ENCODE measurements at regions not wholly inside any gene's neighbourhood (a gene's known extent, or its start where the extent isn't known, plus 50 kb on each side); places are given as distances from the start of the nearest gene placed in this dataset.
A peak's percentile ranks its signal among the peaks of the same experiment; 100 is the strongest.

GRCh38 chr4:184952522-184952921 lies 65.8 kb upstream of the HELT start:
- FAIRE-seq (no peak), DNase-seq (ENCODE audit: insufficient read length, low spot score) (no peak)
- no peak for TF ChIP-seq POLR2A (IDR thresholded peaks at IDR 0.05; ENCODE audit: low read depth, low read length)
- TF ChIP-seq SPI1 (IDR thresholded peaks at IDR 0.05; ENCODE audit: low read depth, low read length): no peak
- TF ChIP-seq POLR2AphosphoS5 (IDR thresholded peaks at IDR 0.05; ENCODE audit: low read depth, low read length): no peak
- TF ChIP-seq PAX5 (IDR thresholded peaks at IDR 0.05; ENCODE audit: insufficient read depth, low read length, severe bottlenecking): no peak
- no peak for TF ChIP-seq TAF1 (IDR thresholded peaks at IDR 0.05; ENCODE audit: low read depth, low read length)
- no peak for TF ChIP-seq POU2F2 (IDR thresholded peaks at IDR 0.05; ENCODE audit: low read depth, low read length)

GRCh38 chr4:184953421-184953945 lies 64.8 kb upstream of the HELT start:
- no peak for FAIRE-seq
- no peak for DNase-seq (ENCODE audit: insufficient read length, low spot score)
- no peak for TF ChIP-seq POU2F2 (IDR thresholded peaks at IDR 0.05; ENCODE audit: low read depth, low read length)
- TF ChIP-seq SPI1 (IDR thresholded peaks at IDR 0.05; ENCODE audit: low read depth, low read length): no peak
- no peak for TF ChIP-seq PAX5 (IDR thresholded peaks at IDR 0.05; ENCODE audit: insufficient read depth, low read length, severe bottlenecking)
- no peak for TF ChIP-seq POLR2A (IDR thresholded peaks at IDR 0.05; ENCODE audit: low read depth, low read length)
- no peak for TF ChIP-seq TAF1 (IDR thresholded peaks at IDR 0.05; ENCODE audit: low read depth, low read length)

GRCh38 chr4:184953971-184954370 lies 64.3 kb upstream of the HELT start:
- TF ChIP-seq POLR2AphosphoS5 (IDR thresholded peaks at IDR 0.05; ENCODE audit: low read depth, low read length) (no peak), PAX5 (IDR thresholded peaks at IDR 0.05; ENCODE audit: insufficient read depth, low read length, severe bottlenecking) (no peak), SPI1 (IDR thresholded peaks at IDR 0.05; ENCODE audit: low read depth, low read length) (no peak), POLR2A (IDR thresholded peaks at IDR 0.05; ENCODE audit: low read depth, low read length) (no peak), TAF1 (IDR thresholded peaks at IDR 0.05; ENCODE audit: low read depth, low read length) (no peak), POU2F2 (IDR thresholded peaks at IDR 0.05; ENCODE audit: low read depth, low read length) (no peak)
- FAIRE-seq (no peak), DNase-seq (ENCODE audit: insufficient read length, low spot score) (no peak)

- no peak for FAIRE-seq
- DNase-seq (ENCODE audit: insufficient read length, low spot score): no peak
- no peak for TF ChIP-seq POU2F2 (IDR thresholded peaks at IDR 0.05; ENCODE audit: low read depth, low read length)
- no peak for TF ChIP-seq SPI1 (IDR thresholded peaks at IDR 0.05; ENCODE audit: low read depth, low read length)
- no peak for TF ChIP-seq POLR2AphosphoS5 (IDR thresholded peaks at IDR 0.05; ENCODE audit: low read depth, low read length)
- TF ChIP-seq TAF1 (IDR thresholded peaks at IDR 0.05; ENCODE audit: low read depth, low read length): no peak
These were observed 63.8 kb upstream of the HELT start for GRCh38 chr4:184954482-184954881.

- no peak for TF ChIP-seq POLR2A (IDR thresholded peaks at IDR 0.05; ENCODE audit: low read depth, low read length)
- no peak for TF ChIP-seq SPI1 (IDR thresholded peaks at IDR 0.05; ENCODE audit: low read depth, low read length)
- TF ChIP-seq POLR2AphosphoS5 (IDR thresholded peaks at IDR 0.05; ENCODE audit: low read depth, low read length): no peak
- no peak for TF ChIP-seq PAX5 (IDR thresholded peaks at IDR 0.05; ENCODE audit: insufficient read depth, low read length, severe bottlenecking)
- no peak for TF ChIP-seq POU2F2 (IDR thresholded peaks at IDR 0.05; ENCODE audit: low read depth, low read length)
- FAIRE-seq (no peak), DNase-seq (ENCODE audit: insufficient read length, low spot score) (no peak)
These were observed 63.2 kb upstream of the HELT start for GRCh38 chr4:184955116-184955515.

GRCh38 chr4:184955636-184956035 lies 62.7 kb upstream of the HELT start:
- DNase-seq (ENCODE audit: insufficient read length, low spot score) (peak; percentile 53), FAIRE-seq (peak; percentile 31)
- TF ChIP-seq SPI1 (IDR thresholded peaks at IDR 0.05; ENCODE audit: low read depth, low read length) (no peak), PAX5 (IDR thresholded peaks at IDR 0.05; ENCODE audit: insufficient read depth, low read length, severe bottlenecking) (peak; percentile 77)

- DNase-seq (ENCODE audit: insufficient read length, low spot score) (no peak), FAIRE-seq (no peak)
- TF ChIP-seq SPI1 (IDR thresholded peaks at IDR 0.05; ENCODE audit: low read depth, low read length) (no peak), PAX5 (IDR thresholded peaks at IDR 0.05; ENCODE audit: insufficient read depth, low read length, severe bottlenecking) (no peak), POLR2A (IDR thresholded peaks at IDR 0.05; ENCODE audit: low read depth, low read length) (no peak)
These were observed 60.7 kb upstream of the HELT start for GRCh38 chr4:184957446-184958115.

GRCh38 chr4:184958127-184958922 lies 60.0 kb upstream of the HELT start:
- TF ChIP-seq SPI1 (IDR thresholded peaks at IDR 0.05; ENCODE audit: low read depth, low read length) (no peak), TAF1 (IDR thresholded peaks at IDR 0.05; ENCODE audit: low read depth, low read length) (no peak), PAX5 (IDR thresholded peaks at IDR 0.05; ENCODE audit: insufficient read depth, low read length, severe bottlenecking) (no peak), POLR2A (IDR thresholded peaks at IDR 0.05; ENCODE audit: low read depth, low read length) (no peak), POU2F2 (IDR thresholded peaks at IDR 0.05; ENCODE audit: low read depth, low read length) (no peak), POLR2AphosphoS5 (IDR thresholded peaks at IDR 0.05; ENCODE audit: low read depth, low read length) (no peak)
- no peak for FAIRE-seq
- no peak for DNase-seq (ENCODE audit: insufficient read length, low spot score)

- TF ChIP-seq POLR2A (IDR thresholded peaks at IDR 0.05; ENCODE audit: low read depth, low read length) (no peak), POLR2AphosphoS5 (IDR thresholded peaks at IDR 0.05; ENCODE audit: low read depth, low read length) (no peak), TAF1 (IDR thresholded peaks at IDR 0.05; ENCODE audit: low read depth, low read length) (no peak), SPI1 (IDR thresholded peaks at IDR 0.05; ENCODE audit: low read depth, low read length) (no peak)
- DNase-seq (ENCODE audit: insufficient read length, low spot score) (no peak), FAIRE-seq (no peak)
These were observed 59.4 kb upstream of the HELT start for GRCh38 chr4:184958923-184959210.

GRCh38 chr4:184959309-184959708 lies 59.0 kb upstream of the HELT start:
- no peak for DNase-seq (ENCODE audit: insufficient read length, low spot score)
- no peak for TF ChIP-seq SPI1 (IDR thresholded peaks at IDR 0.05; ENCODE audit: low read depth, low read length)
- TF ChIP-seq PAX5 (IDR thresholded peaks at IDR 0.05; ENCODE audit: insufficient read depth, low read length, severe bottlenecking): no peak
- TF ChIP-seq POU2F2 (IDR thresholded peaks at IDR 0.05; ENCODE audit: low read depth, low read length): no peak
- no peak for TF ChIP-seq POLR2AphosphoS5 (IDR thresholded peaks at IDR 0.05; ENCODE audit: low read depth, low read length)
- TF ChIP-seq POLR2A (IDR thresholded peaks at IDR 0.05; ENCODE audit: low read depth, low read length): no peak
- no peak for TF ChIP-seq TAF1 (IDR thresholded peaks at IDR 0.05; ENCODE audit: low read depth, low read length)
- FAIRE-seq: no peak

Measured in GM12891 (cell line).